ENCODE measurements at regions not wholly inside any gene's neighbourhood (a gene's known extent, or its start where the extent isn't known, plus 50 kb on each side); places are given as distances from the start of the nearest gene placed in this dataset.

GRCh38 chr16:65763640-65764305, 602.7 kb upstream of the CDH5 start:
- TF ChIP-seq FOXM1 (IDR thresholded peaks at IDR 0.05; ENCODE audit: borderline replicate concordance, low read depth) (no peak), EP300 (IDR thresholded peaks at IDR 0.05; ENCODE audit: borderline replicate concordance) (no peak), TCF12 (IDR thresholded peaks at IDR 0.05; ENCODE audit: low read depth) (no peak), USF1 (IDR thresholded peaks at IDR 0.05) (no peak), NFIC (IDR thresholded peaks at IDR 0.05) (no peak)

GRCh38 chr16:65760874-65761273, 605.6 kb upstream of the CDH5 start:
- TF ChIP-seq EP300 (IDR thresholded peaks at IDR 0.05; ENCODE audit: borderline replicate concordance): no peak
- TF ChIP-seq ZBTB7A (IDR thresholded peaks at IDR 0.05; ENCODE audit: low read depth): no peak
- TF ChIP-seq NFIC (IDR thresholded peaks at IDR 0.05): no peak
- TF ChIP-seq CREB1 (IDR thresholded peaks at IDR 0.05; ENCODE audit: low read depth): no peak
- no peak for TF ChIP-seq TCF12 (IDR thresholded peaks at IDR 0.05; ENCODE audit: low read depth)
- TF ChIP-seq FOXM1 (IDR thresholded peaks at IDR 0.05; ENCODE audit: borderline replicate concordance, low read depth): no peak
- no peak for TF ChIP-seq EGR1 (IDR thresholded peaks at IDR 0.05)
- no peak for TF ChIP-seq TEAD4 (IDR thresholded peaks at IDR 0.05)

GRCh38 chr16:65758620-65759019, 607.9 kb upstream of the CDH5 start:
- no peak for TF ChIP-seq CEBPB (IDR thresholded peaks at IDR 0.05)

- TF ChIP-seq TAF1 (IDR thresholded peaks at IDR 0.05; ENCODE audit: low read depth) (no peak), TEAD4 (IDR thresholded peaks at IDR 0.05) (no peak), MAX (IDR thresholded peaks at IDR 0.05) (no peak), ZBTB7A (IDR thresholded peaks at IDR 0.05; ENCODE audit: low read depth) (no peak), TCF12 (IDR thresholded peaks at IDR 0.05; ENCODE audit: low read depth) (no peak), USF1 (IDR thresholded peaks at IDR 0.05) (no peak), EP300 (IDR thresholded peaks at IDR 0.05; ENCODE audit: borderline replicate concordance) (no peak), RAD21 (IDR thresholded peaks at IDR 0.05; ENCODE audit: low read depth) (no peak), NFIC (IDR thresholded peaks at IDR 0.05) (no peak), REST (IDR thresholded peaks at IDR 0.05; ENCODE audit: low read depth) (no peak), FOXM1 (IDR thresholded peaks at IDR 0.05; ENCODE audit: borderline replicate concordance, low read depth) (no peak), CEBPB (IDR thresholded peaks at IDR 0.05) (no peak), EGR1 (IDR thresholded peaks at IDR 0.05) (no peak), CREB1 (IDR thresholded peaks at IDR 0.05; ENCODE audit: low read depth) (no peak), YY1 (IDR thresholded peaks at IDR 0.05; ENCODE audit: low read depth) (no peak)
Observed at GRCh38 chr16:65757064-65757463, 609.4 kb upstream of the CDH5 start.

GRCh38 chr16:65756163-65756562, 610.3 kb upstream of the CDH5 start:
- TF ChIP-seq REST (IDR thresholded peaks at IDR 0.05; ENCODE audit: low read depth): no peak
- TF ChIP-seq USF1 (IDR thresholded peaks at IDR 0.05): no peak
- TF ChIP-seq EGR1 (IDR thresholded peaks at IDR 0.05): no peak
- TF ChIP-seq YY1 (IDR thresholded peaks at IDR 0.05; ENCODE audit: low read depth): no peak
- TF ChIP-seq TAF1 (IDR thresholded peaks at IDR 0.05; ENCODE audit: low read depth): no peak
- no peak for TF ChIP-seq ZBTB7A (IDR thresholded peaks at IDR 0.05; ENCODE audit: low read depth)
- no peak for TF ChIP-seq NFIC (IDR thresholded peaks at IDR 0.05)
- TF ChIP-seq FOXM1 (IDR thresholded peaks at IDR 0.05; ENCODE audit: borderline replicate concordance, low read depth): no peak
- no peak for TF ChIP-seq TEAD4 (IDR thresholded peaks at IDR 0.05)

Data from Ishikawa (cell line).